ENCODE measurements at regions not wholly inside any gene's neighbourhood (a gene's known extent, or its start where the extent isn't known, plus 50 kb on each side); places are given as distances from the start of the nearest gene placed in this dataset.

- TF ChIP-seq REST (IDR thresholded peaks at IDR 0.05; ENCODE audit: insufficient read depth in 1 of 2, low read depth in 2 of 2, low read length in 2 of 2) (no peak), POLR2AphosphoS5 (IDR thresholded peaks at IDR 0.05; ENCODE audit: low read depth, low read length) (no peak), SIN3A (IDR thresholded peaks at IDR 0.05; ENCODE audit: borderline replicate concordance, insufficient read depth, low read length) (no peak)
Measured at GRCh38 chr16:5581908-5582307, 484.3 kb upstream of the EEF2KMT start.
